ENCODE measurements at regions not wholly inside any gene's neighbourhood (a gene's known extent, or its start where the extent isn't known, plus 50 kb on each side); places are given as distances from the start of the nearest gene placed in this dataset.

GRCh38 chr9:109579191-109579948, 81.3 kb upstream of the PTPN3 start:
- TF ChIP-seq CTCF (IDR thresholded peaks at IDR 0.05) = no peak
- no peak for DNase-seq (ENCODE audit: low spot score)
- no peak overlapping the region for H3K27ac ChIP-seq
- H3K4me3 ChIP-seq = no peak overlapping the region

GRCh38 chr9:109582386-109582785, 84.3 kb upstream of the PTPN3 start:
- TF ChIP-seq CTCF (IDR thresholded peaks at IDR 0.05) = no peak

GRCh38 chr9:109584205-109584604, 86.1 kb upstream of the PTPN3 start:
- no peak for DNase-seq (ENCODE audit: low spot score)
- no peak for TF ChIP-seq CTCF (IDR thresholded peaks at IDR 0.05)

More at GRCh38 chr9:109582386-109582785, 84.3 kb upstream of the PTPN3 start:
- no peak for DNase-seq (ENCODE audit: low spot score)
- no peak overlapping the region for H3K27ac ChIP-seq
- H3K4me3 ChIP-seq = no peak overlapping the region

GRCh38 chr9:109585796-109586195, 87.7 kb upstream of the PTPN3 start:
- Histone ChIP-seq H3K4me3 (no peak overlapping the region), H3K27ac (no peak overlapping the region)
- DNase-seq (ENCODE audit: low spot score) = no peak
- TF ChIP-seq CTCF (IDR thresholded peaks at IDR 0.05) = no peak

More at GRCh38 chr9:109584205-109584604, 86.1 kb upstream of the PTPN3 start:
- H3K4me3 ChIP-seq = no peak overlapping the region
- no peak overlapping the region for H3K27ac ChIP-seq

GRCh38 chr9:109586993-109587392, 88.9 kb upstream of the PTPN3 start:
- H3K4me3 ChIP-seq = no peak overlapping the region
- TF ChIP-seq CTCF (IDR thresholded peaks at IDR 0.05) = no peak
- DNase-seq (ENCODE audit: low spot score) = no peak
- no peak overlapping the region for H3K27ac ChIP-seq

GRCh38 chr9:109588415-109588814, 90.3 kb upstream of the PTPN3 start:
- no peak for DNase-seq (ENCODE audit: low spot score)
- H3K27ac ChIP-seq = peak overlapping the region in 1 of 2 donors; percentile 21
- TF ChIP-seq CTCF (IDR thresholded peaks at IDR 0.05) = no peak
- no peak overlapping the region for H3K4me3 ChIP-seq

- no peak overlapping the region for H3K4me3 ChIP-seq
- DNase-seq (ENCODE audit: low spot score) = no peak
- H3K27ac ChIP-seq = peak overlapping the region in 1 of 2 donors; percentile 35
- no peak for TF ChIP-seq CTCF (IDR thresholded peaks at IDR 0.05)
Observed at GRCh38 chr9:109590966-109591365, 92.9 kb upstream of the PTPN3 start.
